ENCODE measurements at regions not wholly inside any gene's neighbourhood (a gene's known extent, or its start where the extent isn't known, plus 50 kb on each side); places are given as distances from the start of the nearest gene placed in this dataset.

GRCh38 chr12:9390761-9391160 lies 182.6 kb upstream of the PZP start:
- Histone ChIP-seq H3K36me3 (no peaks in the 10 kb centered on the region), H3K27ac (no peak overlapping the region), H3K9me3 (no peaks in the 10 kb centered on the region), H3K27me3 (no peaks in the 10 kb centered on the region), H3K4me1 (no peaks in the 10 kb centered on the region), H3K4me3 (no peak overlapping the region)
- no peak for DNase-seq
- no peak for TF ChIP-seq CTCF (IDR thresholded peaks at IDR 0.05)
- TF ChIP-seq EP300 (IDR thresholded peaks at IDR 0.05), result no peak
- no peak for TF ChIP-seq POLR2AphosphoS5 (IDR thresholded peaks at IDR 0.05)
- TF ChIP-seq POLR2A (IDR thresholded peaks at IDR 0.05), result no peak
- intact Hi-C loops (cut with DNase I), result no loop called here
- 65 to 70% methylated on average over 3 of the region's 3 CpGs for WGBS, 2 donors

GRCh38 chr12:9389796-9390195 lies 181.6 kb upstream of the PZP start:
- H3K4me1 ChIP-seq, result no peaks in the 10 kb centered on the region
- H3K36me3 ChIP-seq, result no peaks in the 10 kb centered on the region
- no peak for TF ChIP-seq CTCF (IDR thresholded peaks at IDR 0.05)
- no peak for TF ChIP-seq POLR2A (IDR thresholded peaks at IDR 0.05)
- no peak for TF ChIP-seq POLR2AphosphoS5 (IDR thresholded peaks at IDR 0.05)
- no peak for TF ChIP-seq EP300 (IDR thresholded peaks at IDR 0.05)
- intact Hi-C loops (cut with DNase I), result no loop called here
- H3K27ac ChIP-seq, result no peak overlapping the region
- no peak for DNase-seq
- 74 to 76% methylated on average over 10 of the region's 10 CpGs for WGBS, 2 donors
- no peak overlapping the region for H3K4me3 ChIP-seq
- H3K27me3 ChIP-seq, result no peaks in the 10 kb centered on the region
- H3K9me3 ChIP-seq, result no peaks in the 10 kb centered on the region

- H3K4me1 ChIP-seq, result no peaks in the 10 kb centered on the region
- 76 to 77% methylated on average over 8 of the region's 8 CpGs for WGBS, 2 donors
Observed at GRCh38 chr12:9388379-9388778, 180.2 kb upstream of the PZP start.

GRCh38 chr12:9387450-9387849 lies 179.3 kb upstream of the PZP start:
- Histone ChIP-seq H3K27me3 (no peaks in the 10 kb centered on the region), H3K4me3 (no peak overlapping the region), H3K27ac (no peak overlapping the region), H3K36me3 (no peaks in the 10 kb centered on the region), H3K4me1 (no peaks in the 10 kb centered on the region), H3K9me3 (no peaks in the 10 kb centered on the region)
- TF ChIP-seq EP300 (IDR thresholded peaks at IDR 0.05) (no peak), CTCF (IDR thresholded peaks at IDR 0.05) (no peak), POLR2AphosphoS5 (IDR thresholded peaks at IDR 0.05) (no peak), POLR2A (IDR thresholded peaks at IDR 0.05) (no peak)
- 58 to 78% methylated on average over 2 of the region's 2 CpGs for WGBS, 2 donors
- intact Hi-C loops (cut with DNase I), result no loop called here
- no peak for DNase-seq

More at GRCh38 chr12:9388379-9388778, 180.2 kb upstream of the PZP start:
- Histone ChIP-seq H3K36me3 (no peaks in the 10 kb centered on the region), H3K27me3 (no peaks in the 10 kb centered on the region), H3K9me3 (no peaks in the 10 kb centered on the region), H3K4me3 (no peak overlapping the region), H3K27ac (no peak overlapping the region)
- DNase-seq, result no peak
- no peak for TF ChIP-seq CTCF (IDR thresholded peaks at IDR 0.05)
- no peak for TF ChIP-seq POLR2A (IDR thresholded peaks at IDR 0.05)
- no peak for TF ChIP-seq EP300 (IDR thresholded peaks at IDR 0.05)
- TF ChIP-seq POLR2AphosphoS5 (IDR thresholded peaks at IDR 0.05), result no peak
- intact Hi-C loops (cut with DNase I), result no loop called here

- Histone ChIP-seq H3K36me3 (no peaks in the 10 kb centered on the region), H3K27me3 (no peaks in the 10 kb centered on the region), H3K27ac (no peak overlapping the region), H3K4me3 (no peak overlapping the region), H3K9me3 (no peaks in the 10 kb centered on the region), H3K4me1 (no peaks in the 10 kb centered on the region)
- intact Hi-C loops (cut with DNase I), result no loop called here
- TF ChIP-seq POLR2A (IDR thresholded peaks at IDR 0.05) (no peak), CTCF (IDR thresholded peaks at IDR 0.05) (no peak), POLR2AphosphoS5 (IDR thresholded peaks at IDR 0.05) (no peak), EP300 (IDR thresholded peaks at IDR 0.05) (no peak)
- DNase-seq, result no peak
- 57 to 65% methylated on average over 4 of the region's 4 CpGs for WGBS, 2 donors
Observed at GRCh38 chr12:9383585-9383984, 175.4 kb upstream of the PZP start.
